ENCODE measurements at regions not wholly inside any gene's neighbourhood (a gene's known extent, or its start where the extent isn't known, plus 50 kb on each side); places are given as distances from the start of the nearest gene placed in this dataset.

- TF ChIP-seq, protein P1, sequence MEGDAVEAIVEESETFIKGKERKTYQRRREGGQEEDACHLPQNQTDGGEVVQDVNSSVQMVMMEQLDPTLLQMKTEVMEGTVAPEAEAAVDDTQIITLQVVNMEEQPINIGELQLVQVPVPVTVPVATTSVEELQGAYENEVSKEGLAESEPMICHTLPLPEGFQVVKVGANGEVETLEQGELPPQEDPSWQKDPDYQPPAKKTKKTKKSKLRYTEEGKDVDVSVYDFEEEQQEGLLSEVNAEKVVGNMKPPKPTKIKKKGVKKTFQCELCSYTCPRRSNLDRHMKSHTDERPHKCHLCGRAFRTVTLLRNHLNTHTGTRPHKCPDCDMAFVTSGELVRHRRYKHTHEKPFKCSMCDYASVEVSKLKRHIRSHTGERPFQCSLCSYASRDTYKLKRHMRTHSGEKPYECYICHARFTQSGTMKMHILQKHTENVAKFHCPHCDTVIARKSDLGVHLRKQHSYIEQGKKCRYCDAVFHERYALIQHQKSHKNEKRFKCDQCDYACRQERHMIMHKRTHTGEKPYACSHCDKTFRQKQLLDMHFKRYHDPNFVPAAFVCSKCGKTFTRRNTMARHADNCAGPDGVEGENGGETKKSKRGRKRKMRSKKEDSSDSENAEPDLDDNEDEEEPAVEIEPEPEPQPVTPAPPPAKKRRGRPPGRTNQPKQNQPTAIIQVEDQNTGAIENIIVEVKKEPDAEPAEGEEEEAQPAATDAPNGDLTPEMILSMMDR (IDR thresholded peaks at IDR 0.05), result no peak
- TF ChIP-seq POLR2A (IDR thresholded peaks at IDR 0.05) (no peak), POLR2AphosphoS5 (IDR thresholded peaks at IDR 0.05) (no peak)
- Histone ChIP-seq H3K9me3 (no peaks in the 10 kb centered on the region), H3K27me3 (replicated peaks; ENCODE audit: insufficient read depth) (no peaks in the 10 kb centered on the region), H3K27ac (peak overlapping the region in 1 of 2 donors; percentile 47), H3K4me1 (replicated peaks) (no peaks in the 10 kb centered on the region), H3K36me3 (no peaks in the 10 kb centered on the region), H3K4me3 (no peak overlapping the region)
- no peak for DNase-seq (ENCODE audit: low spot score)
- 79% methylated on average over 1 of the region's 1 CpG for WGBS
- intact Hi-C loops (cut with DNase I), result no loop called here
Measured at GRCh38 chr13:50077431-50077830, 62.2 kb downstream of the KCNRG start.

- TF ChIP-seq POLR2AphosphoS5 (IDR thresholded peaks at IDR 0.05) (no peak), POLR2A (IDR thresholded peaks at IDR 0.05) (no peak)
- TF ChIP-seq, protein P1 (IDR thresholded peaks at IDR 0.05), result no peak
- Histone ChIP-seq H3K27ac (peak overlapping the region; percentile 47 to 91), H3K4me3 (no peak overlapping the region), H3K36me3 (no peaks in the 10 kb centered on the region), H3K27me3 (replicated peaks; ENCODE audit: insufficient read depth) (no peaks in the 10 kb centered on the region), H3K9me3 (no peaks in the 10 kb centered on the region), H3K4me1 (replicated peaks) (no peaks in the 10 kb centered on the region)
- WGBS, result 80% methylated on average over 3 of the region's 3 CpGs
- intact Hi-C loops (cut with DNase I), result no loop called here
- DNase-seq (ENCODE audit: low spot score), result no peak
Measured at GRCh38 chr13:50078231-50078894, 63.1 kb downstream of the KCNRG start.

DNA sequence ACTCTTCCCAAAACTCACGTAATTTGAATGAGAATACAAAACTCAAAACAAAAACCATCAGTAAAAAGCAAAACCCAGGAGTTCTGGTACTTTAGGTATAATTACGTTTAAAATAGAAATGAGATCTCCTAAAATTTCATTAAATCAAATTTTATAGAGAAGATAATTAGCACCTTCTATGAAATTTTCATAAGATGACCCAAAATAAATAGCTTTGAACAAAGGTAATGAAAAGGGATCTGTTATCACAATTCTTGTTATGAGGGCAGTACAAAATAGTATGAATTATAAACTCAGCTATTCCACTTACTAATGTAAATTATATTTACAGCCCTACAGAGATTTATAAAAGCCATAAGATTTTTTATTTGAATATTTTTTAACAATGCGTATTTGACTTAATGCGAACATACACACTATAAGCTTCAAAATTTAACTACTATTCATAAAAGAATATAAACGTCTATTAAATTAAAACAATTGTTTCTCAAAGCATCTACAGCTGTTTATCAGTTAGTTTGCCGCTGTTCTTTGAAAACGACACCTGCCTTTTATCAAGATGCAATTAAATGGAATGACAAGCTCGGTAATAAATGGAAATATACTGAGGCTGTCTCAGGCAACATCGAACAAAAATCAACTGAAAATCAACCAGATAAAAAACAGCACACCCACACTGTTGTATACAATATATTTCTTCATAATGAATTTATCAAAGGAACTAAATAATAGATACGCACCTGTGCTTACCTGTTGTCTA, 63.8 kb downstream of the KCNRG start:
- Histone ChIP-seq H3K36me3 (no peaks in the 10 kb centered on the region), H3K9me3 (no peaks in the 10 kb centered on the region), H3K27ac (peak overlapping the region; percentile 91 to 92), H3K4me1 (replicated peaks) (no peaks in the 10 kb centered on the region), H3K4me3 (peak overlapping the region; percentile 1 to 75), H3K27me3 (replicated peaks; ENCODE audit: insufficient read depth) (no peaks in the 10 kb centered on the region)
- no peak for DNase-seq (ENCODE audit: low spot score)
- intact Hi-C loops (cut with DNase I), result no loop called here
- TF ChIP-seq POLR2AphosphoS5 (IDR thresholded peaks at IDR 0.05) (no peak), POLR2A (IDR thresholded peaks at IDR 0.05) (no peak)
- TF ChIP-seq, protein P1 (IDR thresholded peaks at IDR 0.05), result no peak
- 48% methylated on average over 10 of the region's 10 CpGs for WGBS

DNA sequence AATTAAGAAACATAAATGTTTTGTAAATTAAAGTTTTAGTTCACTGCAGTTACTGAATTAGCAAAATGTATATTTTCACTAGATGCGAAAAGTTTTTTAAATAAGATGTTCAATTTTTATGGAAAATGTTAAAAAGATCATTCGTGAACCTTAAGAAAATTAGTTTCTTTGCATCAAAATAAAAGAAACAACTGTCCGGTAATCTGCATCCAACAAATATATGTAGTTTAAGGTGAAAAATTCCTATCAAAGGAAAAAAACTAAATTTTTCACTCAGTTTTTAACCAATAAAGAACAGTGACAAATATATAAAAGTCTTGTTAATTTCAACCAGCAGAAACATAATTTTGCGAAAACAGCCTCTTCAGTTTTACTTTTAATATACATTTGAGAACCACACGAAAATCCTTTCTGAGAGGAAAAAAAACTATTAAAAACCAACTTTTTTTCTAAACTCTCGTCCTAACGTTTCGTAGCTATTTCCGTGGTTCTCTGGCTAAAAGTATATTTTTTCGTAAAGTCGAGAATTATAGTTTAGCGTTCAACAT, 64.5 kb downstream of the KCNRG start:
- peak overlapping the region; percentile 91 to 92 for H3K27ac ChIP-seq

More for the DNA sequence above, 64.5 kb downstream of the KCNRG start:
- H3K4me3 ChIP-seq, result peak overlapping the region; percentile 65 to 75
- no peaks in the 10 kb centered on the region for H3K9me3 ChIP-seq
- no peaks in the 10 kb centered on the region for H3K36me3 ChIP-seq
- DNase-seq (ENCODE audit: low spot score), result no peak
- H3K27me3 ChIP-seq (replicated peaks; ENCODE audit: insufficient read depth), result no peaks in the 10 kb centered on the region
- no peaks in the 10 kb centered on the region for H3K4me1 ChIP-seq (replicated peaks)
- TF ChIP-seq, protein P1 (IDR thresholded peaks at IDR 0.05), result no peak
- TF ChIP-seq POLR2A (IDR thresholded peaks at IDR 0.05) (no peak), POLR2AphosphoS5 (IDR thresholded peaks at IDR 0.05) (no peak)
- 29% methylated on average over 12 of the region's 12 CpGs for WGBS
- intact Hi-C loops (cut with DNase I), result loop anchor here (2.0 to 5.0 kb wide), 3 partner anchors 43 to 448 kb away; partner anchors contain the start of gene TRIM13

Measured in prostate gland (tissue), 2 donors.